ENCODE measurements at regions not wholly inside any gene's neighbourhood (a gene's known extent, or its start where the extent isn't known, plus 50 kb on each side); places are given as distances from the start of the nearest gene placed in this dataset.

DNA sequence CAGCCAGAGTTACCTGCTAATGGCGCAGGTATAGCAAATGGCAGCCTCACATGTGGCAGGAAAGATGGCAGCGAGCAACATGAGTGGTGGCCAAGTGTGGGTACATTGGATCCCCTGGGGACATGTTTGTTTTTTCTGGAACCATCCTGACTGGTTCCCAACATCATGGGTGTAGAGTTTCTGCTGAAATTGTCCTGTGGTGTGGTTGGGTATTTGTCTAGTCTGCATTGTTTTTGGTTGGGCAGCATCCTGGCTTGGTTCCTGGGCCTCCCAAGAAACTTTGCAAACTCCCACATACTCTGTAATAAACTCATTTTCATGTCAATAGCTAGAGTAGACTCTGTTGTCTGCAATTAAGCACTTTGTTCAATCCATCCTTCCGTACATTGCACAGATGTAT is 282.6 kb downstream of the CDC5L start:
- TF ChIP-seq, protein P1, sequence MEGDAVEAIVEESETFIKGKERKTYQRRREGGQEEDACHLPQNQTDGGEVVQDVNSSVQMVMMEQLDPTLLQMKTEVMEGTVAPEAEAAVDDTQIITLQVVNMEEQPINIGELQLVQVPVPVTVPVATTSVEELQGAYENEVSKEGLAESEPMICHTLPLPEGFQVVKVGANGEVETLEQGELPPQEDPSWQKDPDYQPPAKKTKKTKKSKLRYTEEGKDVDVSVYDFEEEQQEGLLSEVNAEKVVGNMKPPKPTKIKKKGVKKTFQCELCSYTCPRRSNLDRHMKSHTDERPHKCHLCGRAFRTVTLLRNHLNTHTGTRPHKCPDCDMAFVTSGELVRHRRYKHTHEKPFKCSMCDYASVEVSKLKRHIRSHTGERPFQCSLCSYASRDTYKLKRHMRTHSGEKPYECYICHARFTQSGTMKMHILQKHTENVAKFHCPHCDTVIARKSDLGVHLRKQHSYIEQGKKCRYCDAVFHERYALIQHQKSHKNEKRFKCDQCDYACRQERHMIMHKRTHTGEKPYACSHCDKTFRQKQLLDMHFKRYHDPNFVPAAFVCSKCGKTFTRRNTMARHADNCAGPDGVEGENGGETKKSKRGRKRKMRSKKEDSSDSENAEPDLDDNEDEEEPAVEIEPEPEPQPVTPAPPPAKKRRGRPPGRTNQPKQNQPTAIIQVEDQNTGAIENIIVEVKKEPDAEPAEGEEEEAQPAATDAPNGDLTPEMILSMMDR (IDR thresholded peaks at IDR 0.05), result no peak

DNA sequence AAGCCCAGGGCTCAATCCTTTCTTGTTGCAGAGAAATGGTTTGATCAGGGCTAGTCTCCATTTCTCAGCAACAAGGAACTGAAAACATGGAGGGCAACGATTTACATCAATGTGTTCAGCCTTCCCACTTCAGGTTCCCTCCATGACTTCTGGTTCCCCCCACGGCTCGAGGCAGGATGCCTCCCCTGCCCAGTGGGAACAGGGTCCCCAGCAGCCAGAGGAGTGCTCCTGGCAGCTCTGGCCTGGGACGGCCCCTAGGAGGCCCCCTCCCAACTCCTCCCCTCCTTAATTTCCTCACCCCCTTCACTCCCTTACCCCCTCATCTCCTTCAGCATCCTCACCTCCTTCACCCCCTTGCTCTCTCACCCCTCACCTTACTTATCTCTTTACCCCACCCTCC is 283.8 kb downstream of the CDC5L start:
- TF ChIP-seq, protein P1 (IDR thresholded peaks at IDR 0.05), result no peak

DNA sequence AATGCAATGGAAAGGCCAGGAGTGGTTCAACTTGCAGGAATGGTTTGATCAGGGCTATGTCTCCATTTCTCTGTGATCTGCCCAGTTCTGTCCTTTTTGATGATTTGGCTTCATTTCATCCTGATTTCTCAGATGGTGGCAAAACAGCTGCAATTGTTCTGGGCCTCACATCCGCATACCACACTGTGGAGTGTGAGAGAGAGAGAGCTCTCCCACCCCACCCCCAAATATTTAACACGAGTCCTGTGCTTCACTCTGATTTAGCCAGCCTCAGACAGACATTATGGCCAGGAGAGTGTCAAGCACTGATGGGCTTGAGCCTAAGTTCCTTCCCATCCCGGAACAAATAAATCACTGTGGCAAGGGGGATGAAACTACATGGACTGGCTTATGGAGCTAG is 284.6 kb downstream of the CDC5L start:
- TF ChIP-seq, protein P1 (IDR thresholded peaks at IDR 0.05), result no peak

DNA sequence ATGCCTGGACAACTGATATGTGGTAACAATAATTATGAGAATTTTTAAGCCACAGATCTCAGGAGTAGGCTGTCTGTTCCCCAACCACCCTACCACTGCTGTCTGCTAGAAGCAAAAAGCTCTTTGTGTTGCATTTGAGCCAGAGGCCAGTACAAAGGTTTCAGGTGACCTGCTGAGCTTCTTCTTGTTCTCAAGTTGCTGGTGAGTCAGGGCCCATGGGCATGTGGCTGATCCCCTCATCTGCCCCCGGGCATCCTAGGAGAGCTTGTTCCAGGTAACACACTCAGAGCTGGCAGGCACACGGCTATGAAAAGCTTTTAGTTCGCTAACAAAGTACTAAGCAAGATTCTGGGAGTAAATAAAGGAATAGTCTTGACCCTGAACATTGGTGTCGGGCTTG is 285.3 kb downstream of the CDC5L start:
- TF ChIP-seq, protein P1 (IDR thresholded peaks at IDR 0.05), result no peak

DNA sequence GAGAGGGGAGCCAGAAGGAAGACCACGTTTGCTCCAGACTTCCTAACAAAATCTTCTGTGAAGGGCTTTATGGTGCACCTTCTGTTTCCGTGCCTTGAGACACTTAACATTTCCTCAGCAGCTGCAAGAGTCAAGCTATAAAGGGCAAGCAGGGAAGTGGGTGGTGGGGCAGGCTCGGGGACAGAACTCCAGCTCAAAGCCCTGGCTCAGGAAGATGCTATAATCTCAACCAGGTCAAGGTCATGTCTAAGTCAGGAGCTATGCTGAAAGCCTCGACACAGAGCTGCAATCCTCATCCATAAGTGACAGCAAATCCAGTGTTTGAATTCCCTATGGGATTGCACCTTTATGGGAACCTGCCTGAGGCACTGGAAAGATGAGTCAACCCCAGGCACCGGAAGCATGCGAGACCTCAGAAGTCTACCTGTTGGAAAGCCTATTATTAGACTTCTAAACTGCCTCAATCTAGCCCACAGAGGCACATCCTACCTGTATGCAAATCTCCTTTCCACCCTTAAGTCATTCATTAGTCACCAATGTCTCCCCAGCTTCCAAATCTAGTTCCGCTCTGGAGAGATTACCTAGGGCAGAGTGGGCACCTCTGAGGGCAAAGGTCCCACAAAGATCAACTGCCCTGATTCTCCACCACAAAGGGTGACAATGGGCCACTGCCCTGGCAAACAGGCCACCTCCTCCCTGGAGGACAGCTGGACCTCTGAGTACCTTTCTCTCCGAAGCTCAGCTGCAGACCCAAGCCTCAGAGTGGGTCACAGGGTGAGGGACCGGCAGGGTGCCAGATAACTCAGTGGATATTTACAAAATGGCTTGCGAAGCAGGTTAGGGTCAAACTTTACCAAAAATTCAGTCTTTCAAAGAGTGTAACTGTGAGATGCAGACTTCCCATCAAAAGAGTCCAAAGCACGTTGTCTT is 287.0 kb downstream of the CDC5L start:
- TF ChIP-seq, protein P1 (IDR thresholded peaks at IDR 0.05), result no peak

DNA sequence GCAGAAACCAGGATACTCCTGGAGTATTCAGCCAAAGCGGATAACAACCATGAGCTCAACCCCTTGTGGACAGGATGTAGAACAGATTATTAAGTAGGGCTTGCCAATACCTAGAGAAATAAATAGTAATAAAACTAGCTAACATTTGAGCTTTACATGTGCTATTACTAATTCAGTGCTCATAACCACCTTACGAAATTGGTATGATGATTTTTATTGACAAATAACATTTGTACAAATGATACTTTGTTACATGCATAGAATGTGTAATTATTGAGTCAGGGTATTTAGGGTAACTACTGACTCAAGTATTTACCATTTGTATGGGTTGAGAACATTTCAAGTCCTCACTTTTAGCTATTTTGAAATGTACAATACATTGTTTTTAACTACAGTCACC is 287.9 kb downstream of the CDC5L start:
- TF ChIP-seq, protein P1 (IDR thresholded peaks at IDR 0.05), result no peak

DNA sequence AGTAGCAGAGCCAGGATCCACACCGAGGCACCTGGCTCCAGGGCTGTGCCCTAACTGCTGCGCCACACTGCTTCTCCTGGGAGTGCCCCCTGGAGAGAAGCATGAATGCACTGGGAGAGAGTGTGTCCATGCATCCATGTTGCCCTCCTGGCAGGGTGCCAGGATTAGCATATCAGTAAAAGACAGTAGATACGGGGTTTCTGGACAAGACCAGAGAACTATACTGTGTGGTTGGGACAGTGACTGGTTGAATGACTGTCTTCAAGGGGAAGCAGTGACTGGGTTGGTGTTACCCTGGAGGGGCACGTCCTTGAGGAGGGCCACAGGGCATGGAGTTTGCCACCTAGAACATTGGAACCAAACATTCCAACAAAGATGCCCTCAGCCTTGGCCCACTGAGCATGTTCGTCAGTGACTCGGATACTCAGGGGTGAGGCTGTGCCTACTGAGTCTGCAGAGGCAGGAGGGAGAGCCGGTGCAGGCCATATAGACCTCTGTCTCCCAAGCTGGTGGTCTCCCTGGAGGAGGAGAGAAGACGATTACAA is 288.8 kb downstream of the CDC5L start:
- TF ChIP-seq, protein P1 (IDR thresholded peaks at IDR 0.05), result no peak

Data from LNCAP (cell line).